NOMO-1 treated with dmso at 0.1 percent for 144 hours (cell line): ENCODE measurements at regions not wholly inside any gene's neighbourhood (a gene's known extent, or its start where the extent isn't known, plus 50 kb on each side); places are given as distances from the start of the nearest gene placed in this dataset.

Source experiments
- DNase-seq: peaks from one replicate; lab custom pipeline; 2025; ENCODE audit not compliant: unreplicated experiment; lab: John Stamatoyannopoulos, UW

DNA sequence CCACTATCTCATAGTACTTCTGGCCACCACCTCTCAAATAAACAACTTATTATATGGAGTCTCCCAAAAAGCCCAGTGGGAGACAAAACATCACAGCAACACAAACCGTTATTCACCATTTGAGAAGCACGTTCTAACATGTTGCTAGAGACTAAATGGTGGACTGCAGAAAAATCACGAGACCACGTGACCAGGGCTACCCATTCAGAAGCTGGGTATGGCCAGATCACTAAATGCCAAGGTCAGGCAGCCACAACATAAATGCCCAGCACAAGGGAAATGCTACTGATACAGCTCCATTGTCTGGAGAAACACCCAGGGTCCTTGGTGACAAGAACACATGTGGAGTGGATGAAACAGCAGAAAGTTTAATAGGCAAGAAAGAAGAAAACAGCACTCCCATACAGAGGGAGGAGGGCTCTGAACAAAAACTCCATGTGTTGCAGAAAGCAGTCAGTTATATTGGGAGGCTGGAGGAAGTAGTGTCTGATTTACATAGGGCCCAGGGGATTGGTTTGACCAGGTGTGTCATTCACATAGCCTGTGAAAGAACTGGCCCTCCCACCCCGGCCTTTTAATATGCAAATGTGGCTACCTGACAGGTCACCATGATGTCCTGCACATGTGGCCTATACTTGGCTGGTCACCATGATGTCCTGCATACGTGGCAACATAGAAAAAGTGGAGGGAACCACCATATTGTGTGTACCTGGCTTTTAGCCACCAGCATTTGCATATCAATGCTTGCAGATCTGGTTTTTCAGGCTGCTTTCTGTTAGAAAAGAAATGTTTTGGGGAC is 97.2 kb downstream of the TRIM36 start:
- no peak for DNase-seq

- no peak for DNase-seq
Measured at GRCh38 chr5:115070737-115071136, 99.0 kb downstream of the TRIM36 start.

DNA sequence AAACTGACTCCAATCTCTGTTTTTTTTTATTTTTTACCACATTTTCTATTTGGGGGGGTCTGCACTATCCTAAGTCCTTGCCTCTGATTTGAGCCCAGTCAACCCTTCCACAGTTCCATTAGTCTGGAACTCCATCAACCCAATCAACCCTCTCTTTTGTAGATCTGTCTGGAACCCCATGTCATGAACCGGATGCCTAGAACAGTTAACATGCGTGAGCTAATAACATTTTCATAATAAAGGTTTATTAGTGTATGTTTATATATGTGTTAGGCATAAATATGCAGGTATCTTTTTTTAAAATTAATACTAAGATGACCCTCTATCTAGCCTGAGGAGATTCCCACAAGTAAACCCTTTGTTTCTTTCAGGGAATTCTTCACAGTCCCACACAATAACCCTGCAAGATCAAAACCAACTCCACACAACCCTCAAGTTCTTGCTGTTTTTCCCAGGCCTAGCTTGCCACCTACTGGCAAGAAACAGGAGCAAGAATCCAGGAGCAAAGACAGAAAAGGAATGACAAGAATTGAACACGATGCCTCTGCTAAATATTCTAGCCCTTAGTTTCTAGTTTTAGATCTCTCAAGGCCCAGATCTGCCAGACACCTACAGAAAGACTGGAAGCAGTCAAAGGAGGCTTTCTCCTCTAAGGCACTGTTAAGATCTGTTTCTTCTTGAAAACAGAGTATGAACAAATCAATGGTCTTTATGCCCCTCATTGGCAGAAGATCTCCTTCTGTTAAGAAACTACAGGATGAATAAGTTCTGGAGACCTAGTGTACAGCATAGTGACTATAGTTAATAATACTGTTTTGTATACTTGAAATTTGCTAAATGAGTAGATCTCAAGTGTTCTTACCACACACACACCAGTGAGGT is 100.4 kb downstream of the TRIM36 start:
- peak; percentile 14 for DNase-seq

GRCh38 chr5:115068239-115069086 is 101.2 kb downstream of the TRIM36 start:
- no peak for DNase-seq

DNA sequence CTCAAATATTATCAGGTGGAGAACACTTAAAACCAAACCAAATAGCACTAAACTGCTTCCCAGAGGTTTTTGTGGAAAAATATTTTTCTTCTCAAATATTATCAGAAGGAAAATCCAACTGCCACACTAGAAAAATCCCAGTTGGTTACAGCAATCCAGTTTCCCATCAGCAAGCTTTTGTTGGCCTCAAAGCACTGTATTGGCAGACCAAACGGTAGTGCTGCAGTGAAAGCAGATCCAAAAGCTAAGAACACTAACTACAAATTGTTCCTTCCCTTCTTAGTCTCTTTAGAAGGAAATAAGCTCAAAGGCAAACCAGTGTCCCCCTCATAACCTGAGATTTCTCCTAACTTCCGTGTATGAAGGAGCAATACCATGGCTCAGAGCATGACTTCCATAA is 105.3 kb downstream of the TRIM36 start:
- DNase-seq: no peak

DNA sequence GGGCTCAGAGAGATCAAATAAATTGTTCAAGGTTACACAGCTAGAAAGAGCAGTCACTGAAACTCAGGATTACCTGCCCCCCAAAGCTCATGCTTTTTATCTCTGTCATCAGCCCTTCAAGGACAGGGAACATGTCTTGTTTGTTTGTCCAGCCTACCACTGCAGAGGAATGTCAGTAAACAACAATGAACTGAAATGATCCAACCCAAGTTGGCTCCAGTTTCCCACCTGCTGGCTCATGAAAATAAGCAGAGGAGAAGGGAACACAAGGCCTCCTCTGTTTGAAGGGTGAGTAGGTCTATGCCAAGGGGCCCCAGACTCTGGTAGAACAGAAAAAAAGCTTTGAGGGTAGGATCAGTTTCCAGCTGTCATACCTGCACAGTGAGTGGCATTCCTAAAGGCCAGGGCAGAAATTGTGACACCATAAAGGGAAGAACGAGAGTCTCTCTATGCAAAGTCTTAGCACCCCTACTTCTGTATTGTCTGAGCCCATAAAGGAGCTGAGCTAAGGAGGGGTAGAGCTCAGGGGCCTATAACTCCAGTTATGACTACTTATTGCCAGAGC is 115.2 kb downstream of the TRIM36 start:
- no peak for DNase-seq

DNA sequence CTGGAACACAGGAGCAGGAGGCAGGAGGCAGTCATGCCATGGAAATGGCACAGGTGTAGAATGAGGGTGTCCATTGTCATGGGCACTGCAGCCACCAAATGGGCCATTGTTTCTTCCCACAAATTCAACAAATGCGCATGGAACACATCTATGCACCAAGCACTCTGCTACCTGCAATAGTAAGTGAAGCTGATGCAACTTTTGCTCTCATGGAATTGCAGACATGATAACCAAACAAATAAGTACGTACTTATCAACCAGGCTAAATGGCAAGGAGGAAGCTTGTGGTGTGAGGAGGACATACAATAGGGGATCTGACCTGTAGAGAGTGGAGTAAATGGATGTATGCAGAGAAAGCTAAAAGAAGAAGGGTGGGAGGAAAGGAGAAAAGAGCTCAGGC is 116.8 kb downstream of the TRIM36 start:
- no peak for DNase-seq

DNA sequence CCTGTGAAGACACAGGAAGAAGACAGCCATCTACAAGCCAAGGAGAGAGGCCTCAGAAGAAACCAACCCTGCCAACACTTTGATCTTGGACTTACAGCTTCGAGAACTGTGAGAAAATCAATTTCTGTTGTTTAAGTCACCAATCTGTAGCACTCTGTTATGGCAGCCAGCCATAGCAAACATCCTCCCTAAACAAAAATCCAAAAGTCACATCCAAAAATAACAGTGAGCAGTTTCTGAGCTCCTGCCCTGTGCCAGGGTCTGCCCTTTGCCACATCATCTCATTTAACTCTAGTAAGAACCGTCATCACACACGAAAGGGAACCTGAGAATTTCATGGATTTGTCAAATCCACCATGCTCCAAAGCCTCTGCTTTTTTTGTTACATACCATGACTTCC is 118.8 kb downstream of the TRIM36 start:
- no peak for DNase-seq

GRCh38 chr5:115033861-115034260 is 135.8 kb downstream of the TRIM36 start:
- no peak for DNase-seq

- no peak for DNase-seq
Measured at GRCh38 chr5:115028557-115028956, 141.2 kb downstream of the TRIM36 start.

DNA sequence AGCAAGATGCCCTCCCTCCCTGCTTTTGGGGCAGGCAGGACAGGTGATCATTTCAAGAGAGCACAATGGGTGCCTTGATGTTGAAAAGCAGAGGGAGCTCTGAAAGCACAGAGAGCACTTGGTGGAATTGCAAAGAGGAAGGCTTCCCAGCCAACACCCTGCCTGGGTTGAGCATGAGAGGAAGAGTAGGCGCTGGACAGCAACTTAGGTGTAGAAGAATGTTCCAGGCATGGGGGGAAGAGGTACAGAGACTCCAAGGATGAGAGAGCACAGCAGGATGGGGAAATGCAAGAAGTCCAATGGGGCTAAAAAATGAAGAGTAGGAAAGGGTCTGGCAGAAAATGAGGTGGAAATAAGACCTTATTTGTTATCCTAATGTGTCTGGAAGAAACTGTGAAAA is 144.8 kb downstream of the TRIM36 start:
- no peak for DNase-seq

DNA sequence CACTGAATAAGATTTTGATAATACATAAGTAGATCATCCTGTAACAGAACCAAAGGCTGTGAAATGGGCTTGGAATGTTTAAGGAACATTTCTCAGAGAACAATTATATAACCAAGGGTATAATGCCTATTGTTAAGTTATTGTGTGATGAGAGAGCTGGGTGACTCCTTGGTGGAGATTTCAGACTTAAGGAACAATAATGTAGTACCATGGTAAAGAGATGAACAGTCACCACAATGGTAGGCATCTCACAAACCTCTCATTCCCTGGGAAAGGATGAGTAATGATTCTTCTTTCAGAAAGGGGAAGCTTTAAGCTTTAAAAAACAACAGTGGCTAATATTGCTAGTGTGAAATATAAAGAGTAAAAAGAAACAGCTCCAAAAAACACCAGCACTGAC is 147.4 kb downstream of the TRIM36 start:
- no peak for DNase-seq

DNA sequence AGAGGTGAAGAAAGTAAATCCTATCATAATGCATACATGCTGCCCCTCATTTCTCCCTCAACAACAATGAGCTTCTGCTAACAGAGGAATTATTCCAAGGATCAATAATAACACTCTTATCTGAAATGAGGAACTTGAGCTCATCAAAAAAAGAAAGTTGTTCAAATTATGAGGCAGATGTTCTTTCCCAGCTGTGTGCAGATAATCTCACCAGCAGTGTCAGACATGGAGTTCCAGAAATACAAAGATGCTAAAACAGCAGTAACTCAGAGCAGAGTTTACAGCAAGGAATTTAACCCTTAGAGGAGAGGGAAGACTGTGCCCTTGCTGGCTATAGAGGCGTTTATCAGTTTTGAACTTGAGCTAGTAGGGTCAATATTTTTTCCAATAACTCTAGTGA is 153.1 kb downstream of the TRIM36 start:
- no peak for DNase-seq

GRCh38 chr5:114999176-114999575 is 170.5 kb downstream of the TRIM36 start:
- no peak for DNase-seq

DNA sequence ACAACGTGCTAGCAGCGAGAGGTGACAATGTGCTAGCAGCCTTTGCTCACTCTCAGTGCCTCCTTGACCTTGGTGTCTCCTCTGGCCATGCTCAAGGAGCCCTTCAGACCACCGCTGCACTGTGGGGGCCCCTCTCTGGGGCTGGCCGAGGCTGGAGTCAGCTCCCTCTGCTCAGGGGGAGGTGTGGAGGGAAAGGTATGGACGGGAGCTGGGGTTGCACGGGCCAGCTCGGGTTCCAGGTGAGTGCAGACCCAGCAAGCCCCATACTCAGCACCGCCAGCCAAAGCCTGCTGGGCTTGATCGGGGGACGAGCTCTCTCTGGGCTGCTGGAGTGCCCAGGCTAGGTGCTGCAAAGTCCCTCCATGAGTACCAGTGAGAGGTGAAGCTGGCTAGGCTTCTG is 180.2 kb downstream of the TRIM36 start:
- DNase-seq: no peak

DNA sequence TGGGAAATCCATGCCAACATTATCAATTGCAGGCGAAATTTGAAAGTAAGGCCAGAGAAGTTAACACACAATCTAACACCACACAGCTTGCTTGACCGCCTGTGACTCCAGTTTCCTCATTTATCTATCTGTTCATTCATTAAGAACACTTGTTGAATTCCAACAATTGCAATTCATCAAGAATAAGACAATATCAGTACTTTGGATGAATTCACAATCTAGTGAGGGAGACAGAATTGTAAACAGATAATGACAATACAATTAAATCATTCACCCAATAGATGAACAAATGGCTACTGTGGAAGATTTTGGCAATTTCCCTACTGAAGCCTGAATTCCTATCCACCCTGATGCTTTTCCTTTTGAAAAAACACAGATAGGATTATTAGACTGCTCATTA is 181.6 kb downstream of the TRIM36 start:
- no peak for DNase-seq

GRCh38 chr5:114984796-114985195 is 184.9 kb downstream of the TRIM36 start:
- no peak for DNase-seq

DNA sequence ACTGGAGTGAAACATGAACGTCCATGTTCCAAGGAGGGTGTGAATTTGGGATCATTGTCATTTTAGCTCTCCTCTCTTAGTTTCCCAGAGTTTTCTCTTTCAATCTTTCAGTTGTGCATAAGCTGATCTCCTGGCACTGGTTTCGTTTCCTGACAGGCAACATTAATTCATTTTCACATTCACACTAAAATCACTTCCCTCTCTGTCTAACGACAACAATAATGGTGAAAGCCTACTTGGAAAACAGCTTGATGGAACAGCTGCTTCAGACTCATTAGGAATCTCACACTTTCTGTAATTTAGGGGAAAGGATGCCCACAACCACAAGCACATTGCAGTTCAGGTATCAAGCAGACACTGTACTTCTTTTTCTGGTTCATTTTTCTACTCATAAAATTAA is 188.6 kb downstream of the TRIM36 start:
- no peak for DNase-seq

- no peak for DNase-seq
Measured at GRCh38 chr5:114977979-114978573, 191.6 kb downstream of the TRIM36 start.

- no peak for DNase-seq
Measured at GRCh38 chr5:114969482-114969881, 200.2 kb downstream of the TRIM36 start.

- no peak for DNase-seq
Measured at GRCh38 chr5:114957384-114957783, 212.3 kb downstream of the TRIM36 start.
